Gastrocnemius medialis (tissue), 4 donors: ENCODE measurements at regions not wholly inside any gene's neighbourhood (a gene's known extent, or its start where the extent isn't known, plus 50 kb on each side); places are given as distances from the start of the nearest gene placed in this dataset.

Experiments used
- CTCF ChIP-seq, 5 experiments: fragments of 450-650 bp in 3 of 5; fragments of 200-600 bp in 2 of 5; sonication (generic) in 2 of 5; IDR thresholded peaks in 4 of 5; conservative IDR thresholded peaks in 1 of 5; 1 replicate in 4 of 5; 2 replicates in 1 of 5; pipeline ENCODE4 v1.5.1; 2016 to 2019; ENCODE audit warnings: antibody characterized with exemption in 5 of 5, mild to moderate bottlenecking in 3 of 5, moderate library complexity in 3 of 5
- POLR2A ChIP-seq, 2 donors: fragments of 450-650 bp; IDR thresholded peaks; one replicate each; pipeline ENCODE4 v1.6.1; 2017; ENCODE audit warnings: antibody characterized with exemption in 2 of 2, mild to moderate bottlenecking in 2 of 2, moderate library complexity in 2 of 2

GRCh38 chr2:236633219-236633570 is 63.6 kb downstream of the ACKR3 start:
- TF ChIP-seq CTCF (IDR thresholded peaks at IDR 0.05 in 4 of 5, conservative IDR thresholded peaks at IDR 0.05 in 1 of 5), result no peak
- no peak for TF ChIP-seq POLR2A (IDR thresholded peaks at IDR 0.05)
